GM18517 (cell line): ENCODE measurements at regions not wholly inside any gene's neighbourhood (a gene's known extent, or its start where the extent isn't known, plus 50 kb on each side); places are given as distances from the start of the nearest gene placed in this dataset.
"Not testable (repeated sequence)": the region's sequence is repeated elsewhere in the genome, so short reads cannot be mapped to it uniquely, and the experiment has no call there.

Experiments
- ATAC-seq: cut with Tn5 transposase; IDR thresholded peaks from one replicate; pipeline ENCODE4 v1.9.1; 2021; ENCODE audit warnings: mild to moderate bottlenecking, moderate library complexity; ENCODE audit not compliant: unreplicated experiment

- no peak for ATAC-seq
Observed at GRCh38 chr6:138656364-138657064, 117.1 kb upstream of the CCDC28A start.

GRCh38 chr6:138657065-138657425 is 116.5 kb upstream of the CCDC28A start:
- no peak for ATAC-seq

GRCh38 chr6:138659998-138660397 is 113.6 kb upstream of the CCDC28A start:
- no peak for ATAC-seq

GRCh38 chr6:138662471-138662870 is 111.1 kb upstream of the CCDC28A start:
- ATAC-seq = no peak

- no peak for ATAC-seq
Observed at GRCh38 chr6:138663892-138664291, 109.7 kb upstream of the CCDC28A start.

- no peak for ATAC-seq
Observed at GRCh38 chr6:138664745-138665144, 108.8 kb upstream of the CCDC28A start.

GRCh38 chr6:138666636-138667035 is 106.9 kb upstream of the CCDC28A start:
- ATAC-seq = no peak

- ATAC-seq = no peak
Observed at GRCh38 chr6:138667408-138667807, 106.2 kb upstream of the CCDC28A start.

- no peak for ATAC-seq
Observed at GRCh38 chr6:138671351-138671750, 102.2 kb upstream of the CCDC28A start.

- no peak for ATAC-seq
Observed at GRCh38 chr6:138673346-138674014, 100.1 kb upstream of the CCDC28A start.

GRCh38 chr6:138674444-138674843 is 99.1 kb upstream of the CCDC28A start:
- ATAC-seq = not testable (repeated sequence)

- ATAC-seq = no peak
Observed at GRCh38 chr6:138677538-138677937, 96.0 kb upstream of the CCDC28A start.

- ATAC-seq = no peak
Observed at GRCh38 chr6:138678168-138678567, 95.4 kb upstream of the CCDC28A start.

GRCh38 chr6:138680085-138680484 is 93.5 kb upstream of the CCDC28A start:
- ATAC-seq = no peak

GRCh38 chr6:138681627-138682026 is 91.9 kb upstream of the CCDC28A start:
- ATAC-seq = no peak

- ATAC-seq = no peak
Observed at GRCh38 chr6:138682704-138683527, 90.7 kb upstream of the CCDC28A start.

GRCh38 chr6:138685257-138685656 is 88.3 kb upstream of the CCDC28A start:
- ATAC-seq = no peak

- ATAC-seq = no peak
Observed at GRCh38 chr6:138685781-138686180, 87.8 kb upstream of the CCDC28A start.

GRCh38 chr6:138688580-138688979 is 85.0 kb upstream of the CCDC28A start:
- ATAC-seq = no peak

- ATAC-seq = no peak
Observed at GRCh38 chr6:138689849-138690248, 83.7 kb upstream of the CCDC28A start.

GRCh38 chr6:138690975-138691594 is 82.5 kb upstream of the CCDC28A start:
- ATAC-seq = no peak
